GM18858 (cell line): ENCODE measurements at regions not wholly inside any gene's neighbourhood (a gene's known extent, or its start where the extent isn't known, plus 50 kb on each side); places are given as distances from the start of the nearest gene placed in this dataset.
"Not testable (repeated sequence)": the region's sequence is repeated elsewhere in the genome, so short reads cannot be mapped to it uniquely, and the experiment has no call there.

Source experiments
- ATAC-seq: cut with Tn5 transposase; IDR thresholded peaks from one replicate; pipeline ENCODE4 v1.9.1; 2021; ENCODE audit not compliant: unreplicated experiment

DNA sequence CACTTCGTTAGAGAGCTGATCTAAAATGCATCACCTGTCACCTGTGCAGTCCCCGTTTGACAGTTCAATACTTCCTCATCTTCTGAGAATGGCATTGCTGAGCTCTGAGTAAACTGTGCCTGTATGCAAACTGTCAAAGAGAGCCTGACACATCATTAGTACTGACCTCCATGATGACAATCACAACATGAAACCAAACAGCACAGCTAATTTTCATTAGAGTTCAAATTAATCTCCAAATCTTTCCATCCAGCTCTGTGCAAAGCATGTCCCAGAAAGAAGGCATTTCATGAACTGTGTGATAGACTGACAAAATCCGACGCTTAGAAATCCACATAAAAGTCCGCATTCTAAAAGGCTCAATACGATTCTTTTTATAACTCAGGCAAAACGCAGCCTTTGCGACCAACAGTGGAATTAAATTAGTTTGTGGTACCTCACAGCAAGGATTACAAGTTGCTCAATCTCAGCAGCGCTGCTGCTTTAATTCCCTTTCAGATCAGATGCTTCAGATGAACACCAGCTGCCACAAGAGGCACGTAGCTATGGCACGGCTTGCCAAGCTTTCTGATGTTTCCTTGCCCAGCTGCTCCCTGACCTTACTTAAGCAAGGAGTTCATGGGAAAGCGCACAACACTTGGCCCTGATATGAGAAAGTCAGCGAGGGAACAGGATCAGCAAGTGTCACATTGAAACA is 765.5 kb upstream of the PRMT6 start:
- no peak for ATAC-seq

DNA sequence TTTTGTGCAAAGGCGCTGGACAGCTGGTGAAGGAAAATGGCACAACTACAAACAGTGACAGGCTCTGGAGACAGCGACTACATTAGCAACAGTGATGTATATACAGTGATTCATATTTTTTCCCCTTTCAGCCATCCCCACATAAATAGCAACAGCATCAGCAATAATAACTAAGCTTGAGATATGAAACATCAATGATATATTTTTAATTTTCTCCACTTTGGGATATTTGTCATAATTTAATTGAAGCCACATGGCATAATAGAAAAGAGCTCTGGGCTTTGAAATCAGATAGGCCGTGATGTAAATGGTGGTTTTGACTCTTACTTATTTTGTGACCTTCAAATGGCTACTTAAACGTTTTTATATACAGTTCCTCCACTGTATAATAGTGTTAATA is 764.3 kb upstream of the PRMT6 start:
- no peak for ATAC-seq

DNA sequence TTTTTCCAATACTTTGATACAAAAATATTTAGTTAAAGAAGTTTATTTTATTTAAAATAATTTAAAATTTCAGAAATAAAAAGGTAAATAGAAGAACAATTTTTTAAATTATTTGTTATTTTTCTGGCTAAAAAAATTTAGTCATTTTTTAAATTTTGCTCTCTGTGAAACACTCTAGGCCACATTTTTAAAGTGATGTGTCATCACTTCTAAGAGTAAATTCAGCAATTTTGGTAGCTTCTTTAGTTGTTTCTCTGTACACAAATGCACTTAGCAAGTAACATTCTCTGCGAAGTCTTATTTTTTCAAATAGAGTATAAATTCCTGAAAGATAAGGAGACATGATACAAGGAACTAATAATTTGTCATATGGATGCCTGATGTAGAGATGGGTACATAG is 760.0 kb upstream of the PRMT6 start:
- no peak for ATAC-seq

DNA sequence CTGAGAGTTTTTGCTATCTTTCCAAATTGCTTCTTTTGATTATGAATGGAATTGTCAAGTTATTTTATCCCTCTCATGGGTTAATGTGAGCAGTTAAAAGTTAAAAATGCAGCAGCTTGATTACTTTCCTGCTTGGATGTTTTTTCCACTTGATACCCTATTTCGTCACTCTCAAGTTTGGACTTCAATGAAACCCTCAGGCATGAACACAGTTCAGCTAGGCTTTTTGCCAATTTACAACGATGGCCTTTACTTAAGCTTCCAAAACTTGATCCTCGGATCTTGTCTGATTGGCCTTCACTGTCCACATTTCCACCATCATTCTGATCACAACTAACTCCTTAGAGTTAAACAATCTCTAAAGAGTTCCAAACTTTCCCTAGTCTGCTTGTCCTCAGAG is 752.4 kb upstream of the PRMT6 start:
- ATAC-seq, result no peak

DNA sequence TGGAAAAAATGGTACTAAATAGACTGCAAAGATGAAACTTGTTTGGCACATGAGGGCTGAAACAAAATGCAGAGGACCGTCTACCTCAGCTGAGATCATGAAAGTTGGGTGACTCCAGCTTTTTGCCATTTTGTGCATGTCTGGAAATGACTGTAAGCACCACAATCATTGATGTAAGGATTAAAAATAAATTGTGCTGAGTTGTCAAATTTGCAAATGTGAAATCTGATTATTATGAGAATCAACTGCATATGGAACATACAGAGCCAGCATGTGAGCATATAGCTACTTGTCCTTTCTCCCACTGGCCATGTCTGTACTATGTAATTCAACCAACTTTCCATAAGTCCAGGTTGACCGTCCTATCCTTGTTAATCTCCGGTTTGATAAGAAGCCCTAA is 736.9 kb upstream of the PRMT6 start:
- no peak for ATAC-seq

DNA sequence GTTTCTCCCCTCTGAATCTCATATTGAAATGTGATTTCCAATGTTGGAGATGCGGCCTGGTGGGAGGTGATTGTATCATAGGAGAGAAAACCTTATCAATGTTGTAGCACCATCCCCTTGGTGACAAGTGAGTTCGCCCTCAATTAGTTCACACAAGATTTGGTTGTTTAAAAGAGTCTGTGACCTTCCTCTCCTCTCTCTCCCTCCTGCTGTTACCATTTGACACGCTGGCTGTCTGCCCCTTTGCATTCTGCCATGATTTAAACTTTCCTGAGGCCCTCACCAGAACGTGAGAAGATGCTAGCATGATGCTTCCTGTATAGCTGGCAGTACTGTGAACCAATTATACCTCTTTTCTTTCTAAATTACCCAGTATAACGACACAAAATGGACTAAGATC is 730.9 kb upstream of the PRMT6 start:
- ATAC-seq, result no peak

DNA sequence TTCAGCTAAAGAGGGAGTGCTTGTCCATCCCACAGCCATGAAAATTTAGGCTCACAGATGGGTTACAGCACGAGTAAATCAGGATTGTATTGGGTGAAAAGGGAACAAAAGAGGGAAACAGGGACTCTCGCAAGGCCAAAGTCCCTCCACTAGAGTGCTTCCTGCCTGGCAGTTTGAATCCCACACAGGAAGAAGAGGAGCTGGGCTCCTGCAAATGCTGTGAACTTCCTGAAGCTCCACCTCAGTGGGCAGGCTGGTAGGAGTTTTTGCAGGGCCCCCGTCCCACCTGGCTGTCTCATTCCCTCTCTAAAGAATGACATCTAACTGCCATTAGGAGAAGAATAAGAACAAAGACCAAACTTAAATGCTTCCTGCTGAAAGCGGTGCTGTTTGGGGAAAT is 712.0 kb upstream of the PRMT6 start:
- ATAC-seq, result no peak

DNA sequence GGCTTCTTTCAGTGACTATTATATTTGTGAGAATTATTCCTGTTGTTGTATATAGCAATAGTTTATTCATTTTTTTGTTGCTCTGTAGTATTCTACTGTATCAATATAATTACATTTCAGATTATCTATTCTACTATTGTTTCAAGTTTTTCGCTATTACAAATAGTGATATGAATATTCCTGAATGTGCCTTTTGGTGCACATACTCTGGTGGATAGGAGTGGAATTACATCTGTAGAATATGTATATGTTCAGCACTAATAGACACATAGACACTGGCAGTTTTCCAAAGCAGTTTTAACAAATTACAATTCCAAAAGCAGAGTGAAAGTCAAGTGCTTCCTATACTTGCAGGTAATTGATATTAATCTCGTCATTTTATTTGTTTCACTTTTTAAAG is 696.2 kb upstream of the PRMT6 start:
- ATAC-seq, result no peak

DNA sequence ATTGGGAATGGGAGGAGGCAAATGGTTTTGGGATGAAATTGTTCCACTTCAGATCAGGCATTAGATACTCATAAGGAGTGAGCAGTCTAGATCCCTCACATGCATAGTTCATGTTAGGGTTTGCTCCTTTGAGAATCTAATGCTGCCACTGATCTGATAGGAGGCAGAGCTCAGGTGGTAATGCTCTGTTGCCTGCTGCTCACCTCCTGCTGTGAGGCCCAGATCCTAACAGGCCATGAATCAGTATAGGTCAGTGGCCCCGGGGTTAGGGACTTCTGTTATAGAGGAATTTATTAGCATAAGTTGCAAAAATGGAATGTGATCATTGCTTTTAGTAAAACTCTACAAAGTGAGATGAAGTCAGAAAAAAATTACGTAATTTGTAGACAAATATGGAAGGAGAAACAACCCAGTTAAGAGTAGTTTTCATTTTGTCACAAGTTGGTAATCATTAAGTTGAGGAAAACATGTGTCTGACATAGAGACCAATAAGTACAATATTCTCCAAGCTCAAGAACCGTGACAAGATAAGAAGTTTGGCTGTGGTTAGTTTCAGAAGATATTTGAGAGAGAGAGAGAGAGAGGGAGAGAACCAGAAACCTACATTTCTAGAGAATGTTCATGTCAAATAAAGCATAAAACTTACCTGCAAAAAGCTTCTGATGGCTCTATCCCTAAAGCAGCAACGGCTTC is 689.7 kb upstream of the PRMT6 start:
- ATAC-seq, result no peak

DNA sequence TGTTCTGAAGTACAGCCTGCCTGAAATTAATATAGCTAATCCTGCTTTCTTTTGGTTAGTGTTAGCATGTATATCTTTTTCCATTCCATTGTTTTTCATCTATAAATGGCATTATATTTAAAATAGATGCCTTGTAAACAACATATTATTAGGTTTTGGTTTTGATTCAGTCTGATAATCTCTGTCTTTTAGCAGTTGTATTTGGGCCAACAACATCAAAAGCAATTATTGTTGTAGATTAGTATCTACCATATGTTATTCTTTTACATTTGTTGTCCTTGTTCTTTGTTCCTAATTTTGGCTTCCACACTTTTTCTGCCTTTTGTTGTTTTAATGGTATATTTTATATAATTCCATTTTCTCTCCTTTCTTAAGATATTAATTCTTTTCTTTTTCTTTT is 678.2 kb upstream of the PRMT6 start:
- ATAC-seq, result no peak

DNA sequence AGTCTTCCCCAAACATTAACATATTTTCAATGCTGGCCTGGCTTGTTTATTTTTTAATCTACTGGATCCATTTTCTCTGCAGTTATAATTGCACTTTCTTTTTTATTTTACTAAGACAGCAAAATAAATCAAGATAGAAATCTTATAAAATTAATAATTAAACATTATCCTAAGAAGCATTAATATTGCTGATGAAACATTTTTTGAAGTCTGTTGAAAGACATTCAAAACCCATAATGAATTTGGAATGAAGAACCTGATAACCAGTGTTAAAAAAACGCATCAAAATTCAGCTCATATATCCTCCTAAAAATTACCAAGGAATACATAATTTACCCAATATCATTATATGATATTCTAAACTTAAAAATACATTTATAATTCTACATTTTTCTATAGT is 675.7 kb upstream of the PRMT6 start:
- no peak for ATAC-seq

DNA sequence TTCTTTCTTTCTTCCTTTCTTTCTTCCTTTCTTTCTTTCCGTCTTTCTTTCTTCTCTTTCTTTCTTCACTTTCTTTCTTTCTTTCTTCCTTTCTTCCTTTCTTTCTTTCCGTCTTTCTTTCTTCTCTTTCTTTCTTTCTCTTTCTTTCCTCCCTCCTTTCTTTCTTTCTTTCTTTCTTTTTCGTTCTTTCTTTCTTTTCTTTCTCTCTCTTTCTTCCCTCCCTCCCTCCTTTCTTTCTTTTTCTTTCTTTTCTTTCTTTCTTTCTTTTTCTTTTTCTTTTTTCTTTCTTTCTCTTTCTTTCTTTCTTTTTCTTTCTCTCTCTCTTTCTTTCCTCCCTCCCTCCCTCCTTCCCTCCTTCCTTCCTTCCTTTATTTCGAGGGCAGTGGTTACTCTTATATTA is 667.3 kb upstream of the PRMT6 start:
- ATAC-seq, result not testable (repeated sequence)

DNA sequence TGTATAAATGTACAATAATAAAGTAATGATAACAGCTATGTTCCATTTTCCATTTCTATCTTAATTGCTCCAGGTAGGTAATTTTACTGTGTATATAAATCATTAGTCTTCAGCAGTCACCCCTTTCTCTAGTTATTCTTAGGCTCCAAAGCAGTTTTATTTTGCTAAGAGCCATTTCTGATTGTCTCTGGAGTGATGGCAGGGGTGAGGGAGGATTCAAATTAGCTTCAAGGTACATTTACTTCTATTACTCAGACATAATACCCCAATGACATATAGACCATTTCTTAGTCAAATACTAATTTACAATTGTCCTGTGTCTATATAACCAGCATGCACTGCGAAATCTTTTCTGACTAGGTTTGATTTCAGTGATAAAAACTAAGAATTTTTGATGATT is 663.4 kb upstream of the PRMT6 start:
- no peak for ATAC-seq

DNA sequence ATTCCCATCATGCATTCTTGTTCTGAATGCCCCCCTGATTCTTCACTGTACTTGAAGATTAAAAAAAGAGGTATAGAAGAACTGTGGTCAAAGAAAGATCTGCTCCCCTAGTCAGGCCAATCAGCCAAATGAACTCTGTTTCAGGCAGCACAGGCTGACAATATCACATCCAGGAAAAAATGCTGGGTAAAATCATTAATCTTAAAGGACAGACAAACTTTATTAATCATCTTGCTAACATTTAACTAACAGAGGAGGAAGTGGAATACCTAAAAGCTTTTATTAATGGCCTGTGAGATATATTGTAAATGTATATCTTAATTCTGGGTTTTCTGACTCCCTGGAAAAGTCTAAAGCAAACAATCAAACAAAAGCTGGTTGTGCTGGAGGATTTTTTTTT is 660.5 kb upstream of the PRMT6 start:
- ATAC-seq, result no peak

DNA sequence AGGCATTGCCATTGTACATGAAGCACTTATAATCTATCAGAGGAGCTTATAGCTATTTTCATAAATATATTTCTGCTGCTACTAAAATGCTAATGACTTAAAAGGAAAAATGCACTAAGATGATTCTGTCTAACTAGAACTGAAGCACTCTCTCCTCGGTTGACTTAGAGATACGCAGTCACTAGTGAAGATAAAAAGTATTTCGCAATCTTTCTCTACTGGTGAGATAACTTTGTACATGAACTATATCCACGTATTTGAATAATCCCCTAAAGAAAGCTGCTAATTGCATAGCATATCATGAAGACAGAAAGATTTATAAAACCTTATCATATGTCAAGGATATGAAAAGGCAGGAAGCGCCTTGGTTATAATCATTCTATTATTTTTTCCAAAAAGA is 658.1 kb upstream of the PRMT6 start:
- no peak for ATAC-seq

DNA sequence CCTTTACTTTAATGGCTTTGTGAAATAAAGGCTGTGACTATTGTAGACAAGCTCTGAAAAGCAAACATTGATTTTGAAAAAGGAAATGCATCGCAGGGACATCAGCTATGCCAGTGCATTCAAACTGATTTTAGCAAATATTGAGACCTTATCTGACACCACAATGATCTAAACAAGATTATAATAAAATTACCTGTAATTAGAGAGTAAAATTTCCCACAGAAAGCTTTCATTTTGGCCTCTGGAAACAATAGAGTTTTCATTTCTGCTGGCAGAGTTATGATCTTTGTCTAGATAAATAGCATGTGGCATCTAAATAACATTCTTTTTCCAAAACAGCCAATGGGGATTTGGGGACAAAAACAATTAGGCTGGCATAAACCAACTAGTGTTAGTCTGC is 650.4 kb upstream of the PRMT6 start:
- ATAC-seq, result no peak

DNA sequence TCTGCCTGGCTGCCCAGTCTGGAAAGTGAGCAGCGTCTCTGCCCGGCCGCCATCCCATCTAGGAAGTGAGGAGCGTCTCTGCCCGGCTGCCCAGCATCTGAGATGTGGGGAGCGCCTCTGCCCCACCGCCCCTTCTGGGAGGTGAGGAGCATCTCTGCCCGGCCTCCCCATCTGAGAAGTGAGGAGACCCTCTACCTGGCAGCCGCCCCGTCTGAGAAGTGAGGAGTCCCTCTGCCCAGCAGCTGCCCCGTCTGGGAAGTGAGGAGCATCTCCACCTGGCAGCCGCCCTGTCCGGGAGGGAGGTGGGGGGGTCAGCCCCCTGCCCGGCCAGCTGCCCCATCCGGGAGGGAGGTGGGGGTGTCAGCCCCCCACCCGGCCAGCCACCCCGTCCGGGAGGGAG is 644.2 kb upstream of the PRMT6 start:
- not testable (repeated sequence) for ATAC-seq

DNA sequence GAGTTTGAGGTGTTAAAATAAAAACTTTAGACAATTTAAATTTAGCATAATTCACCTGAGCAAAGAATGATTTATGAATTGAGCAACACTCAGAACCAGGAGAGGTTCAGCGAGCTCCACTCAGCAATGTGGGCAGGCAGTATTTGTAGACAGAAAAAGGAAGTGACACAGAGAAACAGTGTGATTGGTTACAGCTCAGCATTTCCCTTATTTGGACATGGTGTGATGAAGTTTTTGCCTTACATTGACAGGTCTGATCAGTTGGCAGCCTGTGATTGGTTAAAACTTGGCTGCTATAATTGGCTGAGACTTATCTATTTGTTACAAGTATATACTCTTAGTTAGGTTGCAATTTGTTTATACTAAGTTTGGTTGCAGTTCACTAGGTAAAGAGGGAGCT is 621.2 kb upstream of the PRMT6 start:
- peak; percentile 49 for ATAC-seq

DNA sequence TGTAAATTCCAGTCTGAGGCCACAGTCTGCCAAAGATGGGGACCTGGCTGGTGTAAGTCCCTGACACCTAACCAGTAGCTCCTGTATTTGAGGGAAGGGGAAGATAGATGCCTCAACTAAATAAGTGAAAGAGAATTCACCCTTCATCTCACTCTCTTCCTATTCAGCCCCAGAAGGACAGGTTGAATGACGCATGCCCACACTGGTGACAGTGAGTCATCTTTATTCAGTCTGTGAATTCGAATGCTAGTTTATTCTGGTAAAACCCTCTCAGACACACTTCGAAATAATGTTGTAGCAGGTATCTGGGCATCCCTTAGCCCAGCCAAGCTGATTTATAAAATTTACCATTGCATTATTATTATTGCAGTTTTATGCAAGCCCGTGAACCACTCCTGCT is 617.0 kb upstream of the PRMT6 start:
- ATAC-seq, result no peak

DNA sequence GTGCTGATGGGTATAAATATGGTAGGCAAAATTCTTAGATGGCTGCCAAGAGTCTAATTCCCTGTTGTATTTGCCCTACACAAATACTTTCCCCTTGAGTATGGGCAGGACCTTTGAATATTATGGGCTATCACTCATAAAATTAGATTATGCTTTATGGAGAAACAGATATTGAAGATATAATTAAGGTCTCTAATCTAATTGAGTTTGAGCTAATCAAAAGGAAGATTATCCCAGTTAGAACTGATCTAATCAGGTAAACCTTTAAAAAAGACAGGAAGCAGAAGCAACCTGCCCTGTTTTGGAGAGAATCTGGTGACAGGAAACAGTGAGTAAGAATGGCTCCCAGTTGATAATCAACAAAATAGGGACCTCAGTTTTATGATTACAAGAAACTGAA is 609.0 kb upstream of the PRMT6 start:
- no peak for ATAC-seq

DNA sequence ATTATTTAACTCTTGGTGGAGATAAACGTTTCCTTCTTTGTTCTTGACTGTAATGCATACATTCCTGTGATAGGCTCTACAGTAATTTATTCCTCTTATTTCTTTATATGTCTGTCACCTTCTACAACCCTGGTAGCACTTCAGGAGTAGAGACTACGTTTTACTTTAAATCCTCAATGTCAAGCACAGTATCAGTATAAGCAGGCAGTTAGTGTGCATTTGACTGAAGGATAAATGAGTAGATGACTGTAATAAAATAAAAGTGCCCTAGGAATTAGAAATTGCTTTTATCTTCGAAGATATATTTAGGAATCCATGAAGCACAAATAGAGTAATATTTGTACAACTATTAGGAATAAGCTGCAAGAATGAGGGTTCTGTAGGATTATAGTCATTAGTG is 599.6 kb upstream of the PRMT6 start:
- no peak for ATAC-seq

DNA sequence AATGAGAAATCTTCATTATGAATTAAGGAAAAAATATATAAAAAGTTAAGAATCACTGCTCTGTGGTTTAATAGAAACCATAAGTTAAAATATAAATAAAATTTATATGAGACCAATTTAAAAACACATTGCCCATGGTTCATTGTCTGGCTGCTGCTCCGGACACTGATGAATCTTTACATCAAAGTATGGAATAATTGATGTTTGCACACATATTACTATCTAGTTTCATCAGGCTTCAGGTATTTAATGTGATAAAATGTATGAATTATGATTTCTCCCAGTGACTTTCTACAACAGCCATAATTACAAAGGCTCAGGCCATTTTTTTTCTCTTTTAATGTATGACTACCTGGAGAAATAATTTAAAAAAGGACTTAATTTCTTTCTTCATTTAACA is 599.1 kb upstream of the PRMT6 start:
- no peak for ATAC-seq

DNA sequence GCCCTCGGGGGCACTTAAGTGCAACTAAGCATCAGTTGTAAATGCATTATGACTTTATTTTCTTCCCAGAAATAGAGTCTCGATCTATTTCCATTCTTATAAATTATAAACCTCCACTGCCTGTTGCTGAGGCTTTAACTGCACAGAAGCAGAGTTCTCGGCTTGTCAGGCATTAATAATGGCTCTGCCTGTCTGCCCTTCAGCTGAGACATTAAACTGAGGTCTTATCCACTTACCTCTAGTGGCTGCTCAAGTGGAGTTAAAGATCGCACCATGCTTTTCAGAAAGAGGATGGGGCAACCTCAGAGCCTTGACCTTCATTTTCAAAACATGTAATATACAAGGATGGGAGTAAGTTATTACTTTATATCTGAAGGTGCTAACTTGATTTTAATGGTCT is 597.6 kb upstream of the PRMT6 start:
- no peak for ATAC-seq
